IPS-20b (cell line): ENCODE measurements at regions not wholly inside any gene's neighbourhood (a gene's known extent, or its start where the extent isn't known, plus 50 kb on each side); places are given as distances from the start of the nearest gene placed in this dataset.

Experiments
- H3K27ac ChIP-seq: one replicate; pipeline ENCODE4 v1.5.1; 2013; ENCODE audit warnings: low read length
- H3K27me3 ChIP-seq: 2 replicates; pipeline ENCODE4 v1.6.1; 2013; ENCODE audit warnings: mild to moderate bottlenecking, low read length, inconsistent platforms; ENCODE audit not compliant: insufficient read depth
- H3K36me3 ChIP-seq: 2 replicates; pipeline ENCODE4 v1.6.1; 2013; ENCODE audit warnings: low read depth, mild to moderate bottlenecking, inconsistent platforms, low read length, moderate library complexity; ENCODE audit not compliant: insufficient read depth
- H3K4me1 ChIP-seq: 2 replicates; pipeline ENCODE4 v1.6.1; 2013; ENCODE audit warnings: mild to moderate bottlenecking, control low read depth, inconsistent platforms, low read length, moderate library complexity; ENCODE audit not compliant: insufficient read depth
- H3K4me3 ChIP-seq: 2 replicates; pipeline ENCODE4 v1.5.1; 2013; ENCODE audit warnings: mild to moderate bottlenecking, low read length, inconsistent platforms
- H3K9ac ChIP-seq: 2 replicates; pipeline ENCODE4 v1.6.1; 2013; ENCODE audit warnings: low read depth, mild to moderate bottlenecking, inconsistent platforms, low read length, moderate library complexity
- H3K9me3 ChIP-seq: 2 replicates; pipeline ENCODE4 v1.6.1; 2013; ENCODE audit warnings: mild to moderate bottlenecking, low read depth, low read length, inconsistent platforms; ENCODE audit not compliant: insufficient read depth

DNA sequence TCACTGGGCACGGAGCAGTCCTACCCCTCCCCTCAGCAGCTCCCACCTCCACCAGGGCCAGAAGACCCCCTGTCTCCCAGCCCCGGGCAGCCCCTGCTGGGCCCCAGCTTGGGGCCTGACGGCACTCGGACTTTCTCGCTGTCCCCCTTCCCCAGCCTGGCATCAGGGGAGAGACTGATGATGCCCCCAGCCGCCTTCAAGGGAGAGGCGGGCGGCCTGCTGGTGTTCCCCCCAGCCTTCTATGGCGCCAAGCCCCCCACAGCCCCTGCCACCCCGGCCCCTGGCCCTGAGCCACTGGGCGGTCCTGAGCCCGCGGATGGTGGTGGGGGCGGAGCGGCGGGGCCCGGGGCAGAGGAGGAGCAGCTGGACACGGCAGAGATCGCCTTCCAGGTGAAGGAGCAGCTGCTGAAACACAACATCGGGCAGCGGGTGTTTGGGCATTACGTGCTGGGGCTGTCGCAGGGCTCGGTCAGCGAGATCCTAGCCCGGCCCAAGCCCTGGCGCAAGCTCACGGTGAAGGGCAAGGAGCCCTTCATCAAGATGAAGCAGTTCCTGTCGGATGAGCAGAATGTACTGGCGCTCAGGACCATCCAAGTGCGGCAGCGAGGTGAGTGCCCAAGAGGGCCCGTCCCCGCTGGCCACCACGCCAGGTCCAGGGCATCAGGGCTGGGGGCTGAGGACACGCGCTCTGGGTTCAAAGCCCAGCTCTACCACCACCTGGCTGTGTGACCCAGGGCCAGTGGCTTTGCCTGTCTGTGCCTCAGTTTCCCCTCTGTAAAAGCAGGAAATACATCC is 58.6 kb downstream of the PHETA1 start:
- no peak overlapping the region for H3K4me3 ChIP-seq
- no peaks in the 10 kb centered on the region for H3K4me1 ChIP-seq

DNA sequence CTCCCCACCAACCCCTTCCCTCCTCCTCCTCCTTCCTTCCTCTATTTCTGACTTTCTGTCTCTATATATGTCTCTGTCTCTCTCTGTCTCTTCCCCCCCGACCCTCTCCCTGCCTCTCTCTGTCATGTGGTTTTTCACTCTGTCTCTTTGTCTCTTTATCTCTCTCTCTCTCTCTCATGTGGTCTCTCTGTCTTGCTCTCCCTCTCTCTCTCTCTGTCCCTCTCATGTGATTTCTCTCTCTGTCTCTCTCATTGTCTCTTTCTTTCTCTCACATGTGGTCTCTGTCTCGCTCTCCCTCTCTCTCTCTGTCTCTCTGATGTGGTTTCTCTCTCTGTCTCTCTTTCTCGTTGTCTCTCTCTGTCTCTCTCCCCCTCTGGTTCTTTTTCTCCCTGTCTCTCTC is 59.3 kb downstream of the PHETA1 start:
- Histone ChIP-seq H3K36me3 (peaks cover 8% of the 10 kb centered on the region), H3K27me3 (no peaks in the 10 kb centered on the region), H3K4me3 (no peak overlapping the region), H3K27ac (no peak overlapping the region), H3K9me3 (peaks cover 15% of the 10 kb centered on the region), H3K4me1 (no peaks in the 10 kb centered on the region), H3K9ac (no peak overlapping the region)

More for the DNA sequence above, 58.6 kb downstream of the PHETA1 start:
- Histone ChIP-seq H3K27me3 (no peaks in the 10 kb centered on the region), H3K9me3 (peaks cover 8% of the 10 kb centered on the region), H3K27ac (no peak overlapping the region), H3K36me3 (peaks cover 1% of the 10 kb centered on the region), H3K9ac (no peak overlapping the region)

DNA sequence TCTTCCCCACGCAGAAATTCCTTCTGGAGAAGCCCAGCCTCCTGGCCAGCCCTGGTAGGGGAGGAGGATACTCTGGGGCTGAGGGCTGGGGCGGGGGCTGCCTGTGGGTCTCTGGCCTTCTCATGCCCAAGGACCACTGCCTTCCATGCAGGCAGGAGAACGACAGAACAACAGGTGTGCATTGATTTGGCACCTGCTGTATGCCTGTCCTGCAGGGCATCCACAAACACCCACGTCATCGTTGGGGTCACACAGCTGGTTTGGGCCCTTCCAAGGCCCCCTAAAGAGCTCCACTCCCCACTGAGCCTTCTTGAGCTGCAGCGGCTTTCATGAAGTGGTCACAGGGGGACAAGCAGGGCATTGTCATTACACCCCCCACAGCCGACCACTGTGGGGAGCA is 60.4 kb downstream of the PHETA1 start:
- Histone ChIP-seq H3K27ac (no peak overlapping the region), H3K4me3 (no peak overlapping the region), H3K9me3 (peaks cover 24% of the 10 kb centered on the region), H3K9ac (no peak overlapping the region), H3K27me3 (no peaks in the 10 kb centered on the region), H3K36me3 (peaks cover 8% of the 10 kb centered on the region), H3K4me1 (no peaks in the 10 kb centered on the region)

DNA sequence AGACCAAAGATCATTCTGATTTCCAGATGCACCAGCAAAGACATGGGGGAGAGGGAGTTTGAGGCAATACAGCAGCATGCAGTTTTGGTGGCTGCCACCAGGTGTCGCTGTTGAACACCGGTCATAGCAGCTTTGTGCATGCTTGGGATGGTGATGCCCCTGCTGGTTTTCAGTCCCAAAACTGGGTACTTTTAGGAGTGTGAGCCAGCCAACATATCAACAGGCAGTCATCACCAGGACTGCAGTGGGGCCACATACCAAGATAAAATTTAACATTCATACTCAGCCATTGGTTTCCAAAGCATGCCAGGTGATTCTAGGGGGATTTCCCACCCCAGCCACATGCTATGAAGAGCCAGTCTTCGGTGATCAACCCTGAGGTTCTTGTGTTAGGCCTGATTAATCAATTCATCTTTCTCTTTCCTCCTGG is 64.2 kb downstream of the PHETA1 start:
- Histone ChIP-seq H3K4me1 (no peaks in the 10 kb centered on the region), H3K4me3 (no peak overlapping the region), H3K36me3 (peaks cover 8% of the 10 kb centered on the region), H3K27me3 (no peaks in the 10 kb centered on the region), H3K9ac (no peak overlapping the region), H3K9me3 (peaks cover 24% of the 10 kb centered on the region), H3K27ac (no peak overlapping the region)

DNA sequence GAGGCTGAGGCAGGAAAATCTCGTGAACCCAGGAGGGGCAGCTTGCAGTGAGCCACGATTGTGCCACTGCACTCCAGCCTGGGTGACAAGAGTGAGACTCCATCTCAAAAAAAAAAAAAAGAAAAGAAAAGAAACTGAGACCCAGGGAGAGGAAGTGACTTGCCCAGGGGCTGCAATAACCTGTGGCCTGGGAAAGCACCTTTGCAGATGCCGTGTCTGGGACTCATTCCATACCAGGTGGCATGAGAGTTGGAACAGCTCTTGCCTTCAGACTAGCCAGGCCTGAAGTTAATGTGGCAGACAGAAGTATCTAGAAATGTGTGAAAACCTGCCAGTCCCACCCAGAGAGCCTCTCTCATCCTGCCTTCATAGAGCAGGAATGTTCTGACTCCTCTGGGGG is 65.4 kb downstream of the PHETA1 start:
- Histone ChIP-seq H3K27me3 (no peaks in the 10 kb centered on the region), H3K4me3 (no peak overlapping the region), H3K9me3 (peaks cover 24% of the 10 kb centered on the region), H3K9ac (no peak overlapping the region), H3K27ac (no peak overlapping the region), H3K4me1 (peaks cover 2% of the 10 kb centered on the region; the same call in 1 of the 2 replicates), H3K36me3 (peaks cover 8% of the 10 kb centered on the region)

DNA sequence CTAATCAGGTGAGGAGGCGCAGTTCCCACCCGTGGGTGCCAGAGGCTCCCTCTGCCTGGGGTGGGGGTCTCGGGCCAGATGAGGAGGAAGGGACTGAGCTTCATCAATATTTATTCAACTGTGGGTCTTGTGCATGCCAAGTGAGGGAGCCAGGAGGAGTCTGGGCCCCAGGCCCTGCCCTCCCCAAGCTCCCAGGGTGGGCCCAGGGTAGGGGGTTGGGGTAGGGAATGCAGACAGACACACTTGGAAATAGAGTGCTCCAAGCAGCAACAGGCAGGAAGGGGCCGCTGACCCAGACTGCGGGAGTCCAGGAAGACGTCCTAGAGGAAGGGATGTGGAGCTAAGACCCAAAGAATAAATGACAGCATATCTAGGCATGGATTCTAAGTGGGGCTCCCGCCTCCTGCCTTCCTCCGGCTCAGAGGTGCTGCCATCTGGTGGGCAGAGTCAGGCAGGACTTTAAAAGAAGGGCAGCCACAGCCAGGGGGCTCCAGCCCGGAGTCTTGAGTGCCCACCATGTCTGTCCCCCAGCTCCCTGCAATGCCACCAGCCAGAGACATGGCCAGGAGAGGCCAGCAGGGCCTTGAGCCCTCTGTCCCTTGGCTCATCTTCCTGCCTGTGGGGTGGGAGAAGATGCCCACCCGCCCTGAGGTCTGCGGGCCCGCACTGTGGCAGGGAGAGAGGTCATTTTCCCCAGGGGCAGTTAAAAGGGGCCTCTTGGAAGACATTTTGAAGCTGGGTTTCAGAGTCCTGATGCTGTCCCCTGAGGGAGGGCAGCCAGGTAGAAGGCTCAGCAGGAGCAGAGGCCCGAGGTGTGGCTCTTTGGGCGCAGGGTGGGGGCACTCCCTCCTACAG is 70.1 kb downstream of the PHETA1 start:
- Histone ChIP-seq H3K4me3 (no peak overlapping the region), H3K36me3 (no peaks in the 10 kb centered on the region), H3K9ac (no peak overlapping the region), H3K9me3 (0 out of 2 replicates have a peak, but pooled peaks cover under 1% of the 10 kb centered on the region), H3K27ac (no peak overlapping the region), H3K27me3 (no peaks in the 10 kb centered on the region), H3K4me1 (peaks cover 6% of the 10 kb centered on the region; the same call in 1 of the 2 replicates)

DNA sequence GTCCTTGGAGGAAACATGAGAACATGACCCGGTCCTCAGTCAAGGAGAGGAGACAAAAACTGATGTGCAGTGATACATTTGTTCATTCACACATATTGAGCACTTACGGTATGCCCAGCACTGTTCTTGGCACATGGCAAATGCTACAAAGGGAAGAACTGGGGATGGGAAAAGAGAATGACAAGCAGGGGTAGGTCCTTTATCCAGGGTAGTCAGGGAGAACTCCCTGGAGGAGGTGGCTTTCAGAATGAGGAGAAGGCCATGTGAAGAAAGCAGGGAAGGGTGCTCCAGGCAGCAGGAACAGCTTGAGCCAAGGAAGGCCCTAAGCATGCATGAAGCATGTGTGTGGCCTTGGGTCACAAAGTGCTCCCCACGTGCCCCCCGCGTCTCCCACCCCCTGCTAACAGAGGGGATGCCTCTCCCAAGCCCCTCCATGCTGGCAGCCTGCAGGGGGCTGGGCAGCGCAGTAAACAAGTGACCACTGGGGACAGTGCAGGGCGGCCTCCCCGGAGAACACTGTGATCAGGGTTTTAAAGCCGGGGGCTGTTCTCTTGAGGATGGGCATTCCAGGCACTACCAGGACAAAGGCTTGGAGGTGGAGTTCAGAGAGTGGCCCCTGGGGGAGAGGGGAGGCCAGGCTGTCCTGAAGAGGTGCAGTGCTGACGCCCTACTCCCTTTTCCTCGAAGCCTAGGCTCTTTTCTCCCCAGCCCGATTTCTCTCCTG is 71.0 kb downstream of the PHETA1 start:
- Histone ChIP-seq H3K9ac (no peak overlapping the region), H3K4me1 (peaks cover 6% of the 10 kb centered on the region; the same call in 1 of the 2 replicates), H3K4me3 (no peak overlapping the region), H3K9me3 (no peaks in the 10 kb centered on the region), H3K27ac (no peak overlapping the region), H3K36me3 (no peaks in the 10 kb centered on the region), H3K27me3 (no peaks in the 10 kb centered on the region)

DNA sequence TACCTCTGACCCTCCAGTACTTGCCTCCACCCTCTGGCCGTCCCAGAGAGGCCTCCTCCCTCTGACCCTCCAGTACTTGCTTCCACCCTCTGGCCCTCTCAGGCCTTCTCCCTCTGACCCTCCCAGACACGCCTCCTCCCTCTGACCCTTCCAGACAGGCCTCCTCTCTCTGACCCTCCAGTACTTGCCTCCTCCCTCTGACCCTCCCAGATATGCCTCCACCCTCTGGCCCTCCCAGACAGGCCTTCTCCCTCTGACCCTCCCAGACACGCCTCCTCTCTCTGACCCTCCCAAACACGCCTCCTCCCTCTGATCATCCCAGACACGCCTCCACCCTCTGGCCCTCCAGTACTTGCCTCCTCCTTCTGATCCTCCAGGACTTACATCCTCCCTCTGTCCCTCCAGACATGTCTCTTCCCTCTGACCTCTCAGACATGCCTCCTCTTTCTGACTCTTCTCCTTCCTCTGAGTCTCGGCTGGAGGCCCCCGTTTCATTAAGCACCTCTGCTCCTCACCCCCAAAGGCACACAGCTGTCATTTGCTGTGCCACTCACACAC is 71.9 kb downstream of the PHETA1 start:
- Histone ChIP-seq H3K9ac (no peak overlapping the region), H3K27me3 (no peaks in the 10 kb centered on the region), H3K4me1 (peaks cover 6% of the 10 kb centered on the region; the same call in 1 of the 2 replicates), H3K36me3 (peaks cover 1% of the 10 kb centered on the region; the same call in 1 of the 2 replicates), H3K27ac (no peak overlapping the region), H3K9me3 (no peaks in the 10 kb centered on the region), H3K4me3 (no peak overlapping the region)

DNA sequence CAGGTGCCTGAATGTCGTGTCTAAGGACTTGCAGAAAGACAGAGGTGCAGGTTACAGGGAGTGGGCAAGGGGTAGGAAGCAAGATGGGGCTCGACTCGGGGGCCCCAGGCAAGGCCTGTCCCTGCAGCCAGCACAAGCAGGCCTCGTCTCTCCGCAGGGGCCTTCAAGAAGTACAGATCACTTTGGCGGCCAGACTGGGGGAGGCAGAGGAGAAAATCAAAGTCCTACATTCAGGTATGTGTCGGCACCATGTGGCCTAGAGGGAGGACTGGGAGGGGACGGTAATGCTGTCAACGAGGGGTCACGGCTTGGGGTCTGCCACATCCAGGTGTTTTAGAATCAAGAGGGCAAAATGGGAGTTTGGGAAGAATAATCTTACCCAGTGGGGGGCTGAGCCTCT is 73.7 kb downstream of the PHETA1 start:
- Histone ChIP-seq H3K4me1 (peaks cover 6% of the 10 kb centered on the region; the same call in 1 of the 2 replicates), H3K9ac (0 out of 2 replicates have a peak overlapping the region, but pooled peaks have one; percentile 41), H3K27ac (no peak overlapping the region), H3K27me3 (no peaks in the 10 kb centered on the region), H3K36me3 (peaks cover 4% of the 10 kb centered on the region; the same call in 1 of the 2 replicates), H3K9me3 (no peaks in the 10 kb centered on the region), H3K4me3 (no peak overlapping the region)

DNA sequence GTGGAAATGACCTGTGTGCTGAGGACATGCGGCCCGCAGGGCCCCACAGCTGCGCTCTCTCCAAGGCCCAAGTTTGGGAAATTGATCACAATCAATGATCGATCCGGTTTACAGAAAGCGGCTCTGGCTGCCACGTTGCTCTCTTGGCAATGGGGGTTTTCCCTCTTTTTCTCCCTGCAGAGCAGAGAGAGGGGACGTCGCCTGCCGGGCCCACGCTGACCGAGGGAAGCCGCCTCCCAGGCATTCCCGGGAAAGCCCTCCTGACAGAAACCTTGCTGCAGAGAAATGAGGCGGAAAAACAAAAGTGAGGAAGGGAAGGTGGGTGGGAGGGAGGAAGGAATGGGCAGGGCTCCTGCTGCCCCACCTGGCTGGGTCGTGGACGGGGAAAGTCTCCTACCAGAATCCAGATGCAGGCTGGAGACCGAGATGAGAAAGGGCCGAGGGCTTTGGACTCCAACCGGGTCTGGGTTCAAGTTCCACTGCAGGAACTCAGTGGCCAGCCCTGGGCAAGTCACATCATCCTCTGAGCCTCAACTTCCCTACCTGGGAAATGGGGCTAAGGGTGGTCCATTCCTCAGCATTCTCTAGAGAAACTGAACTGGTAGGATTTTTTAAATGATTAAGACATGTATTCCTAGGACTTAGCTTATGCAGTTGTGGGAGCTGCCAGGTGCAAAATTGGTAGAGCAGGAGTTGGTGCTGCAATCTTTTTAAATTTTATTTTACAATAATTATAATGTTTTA is 75.5 kb downstream of the PHETA1 start:
- peaks cover 4% of the 10 kb centered on the region; the same call in 1 of the 2 replicates for H3K36me3 ChIP-seq
- no peak overlapping the region for H3K9ac ChIP-seq
- no peaks in the 10 kb centered on the region for H3K9me3 ChIP-seq
- no peak overlapping the region for H3K4me3 ChIP-seq
- H3K27me3 ChIP-seq: no peaks in the 10 kb centered on the region
- peaks cover 3% of the 10 kb centered on the region; the same call in 1 of the 2 replicates for H3K4me1 ChIP-seq
- no peak overlapping the region for H3K27ac ChIP-seq
